HG02943 (cell line): ENCODE measurements at regions not wholly inside any gene's neighbourhood (a gene's known extent, or its start where the extent isn't known, plus 50 kb on each side); places are given as distances from the start of the nearest gene placed in this dataset.

Experiments
- ATAC-seq: cut with Tn5 transposase; IDR thresholded peaks from one replicate; pipeline ENCODE4 v1.9.1; 2021; ENCODE audit warnings: mild to moderate bottlenecking, low read depth, moderate library complexity; ENCODE audit not compliant: unreplicated experiment

DNA sequence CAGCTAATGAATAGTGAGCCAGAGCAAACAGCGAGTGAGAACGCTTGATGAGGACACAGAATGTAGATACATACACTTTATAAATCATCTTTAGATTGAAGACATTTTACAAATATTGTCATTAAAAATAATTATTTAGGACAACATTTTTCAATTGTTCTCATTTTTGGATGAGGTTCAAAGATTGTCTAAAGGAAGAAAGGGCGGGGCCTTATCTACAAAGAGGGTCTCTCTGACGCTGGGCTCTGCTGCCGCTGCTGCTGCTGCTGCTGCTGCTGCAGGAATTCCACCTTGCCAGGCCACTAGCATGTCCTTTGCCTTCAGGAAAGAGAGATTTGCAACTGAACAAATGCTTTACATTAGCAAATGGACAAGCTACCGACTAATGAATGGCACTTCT is 220.7 kb upstream of the TMEM161B start:
- no peak for ATAC-seq

DNA sequence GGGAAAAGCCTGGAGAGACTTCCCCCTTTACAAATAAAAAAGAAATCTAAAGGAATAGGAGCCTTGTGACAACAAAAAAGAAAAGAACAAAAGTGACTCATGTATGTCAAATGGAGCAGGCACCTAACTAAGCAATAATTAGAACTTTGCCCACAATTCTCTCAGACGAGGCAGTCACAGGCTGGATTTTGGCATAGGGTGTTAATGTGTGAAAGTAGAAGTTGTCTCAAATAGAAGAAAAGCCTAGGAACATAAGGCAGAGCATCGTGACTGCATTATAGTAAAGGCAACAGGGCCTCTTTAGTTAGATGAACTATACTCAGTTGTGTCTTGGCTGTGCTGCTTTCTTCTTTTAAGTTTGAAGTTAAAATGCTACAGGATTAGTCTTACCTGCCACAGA is 219.9 kb upstream of the TMEM161B start:
- no peak for ATAC-seq

GRCh38 chr5:88488130-88488529 is 219.5 kb upstream of the TMEM161B start:
- no peak for ATAC-seq

DNA sequence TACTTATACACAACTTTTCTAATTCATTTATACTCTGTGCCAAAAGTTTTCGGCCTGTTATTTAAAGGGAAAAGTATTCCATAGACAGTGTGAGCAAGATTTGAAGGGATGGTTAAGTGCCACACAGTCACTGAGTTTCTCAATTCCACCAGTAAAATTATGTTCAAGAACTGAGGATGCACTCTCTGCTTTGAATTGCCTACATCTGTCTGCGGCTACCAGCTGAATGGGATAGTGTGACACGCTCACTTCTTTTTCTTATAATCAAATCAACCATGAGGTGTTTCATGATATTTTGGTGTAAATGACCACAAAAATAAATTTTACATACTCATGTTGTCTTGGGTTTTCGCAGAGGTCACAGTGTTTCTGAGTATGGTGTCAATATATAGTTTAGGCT is 218.4 kb upstream of the TMEM161B start:
- no peak for ATAC-seq

DNA sequence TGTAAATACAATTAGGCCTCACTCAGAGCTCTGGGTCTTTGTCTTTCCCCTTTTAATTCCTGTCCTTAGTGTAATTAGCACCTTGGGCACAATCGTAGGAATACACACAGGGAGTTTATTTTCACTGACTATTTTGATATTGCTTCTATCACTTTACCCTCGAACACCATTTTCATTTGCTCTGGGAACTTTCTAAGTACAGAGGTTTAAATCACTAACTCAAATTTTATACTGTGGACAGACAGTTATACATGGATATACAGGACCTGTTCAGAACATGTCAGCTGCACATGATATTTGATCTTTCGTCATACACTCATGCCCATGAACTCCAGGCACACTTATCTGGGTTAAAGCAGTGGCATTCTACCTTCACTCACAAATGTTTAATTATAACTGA is 217.8 kb upstream of the TMEM161B start:
- no peak for ATAC-seq

- ATAC-seq, result no peak
These were observed 216.9 kb upstream of the TMEM161B start for GRCh38 chr5:88485531-88485930.

- no peak for ATAC-seq
These were observed 215.5 kb upstream of the TMEM161B start for GRCh38 chr5:88483964-88484672.

- ATAC-seq, result no peak
These were observed 212.3 kb upstream of the TMEM161B start for GRCh38 chr5:88480801-88481499.

DNA sequence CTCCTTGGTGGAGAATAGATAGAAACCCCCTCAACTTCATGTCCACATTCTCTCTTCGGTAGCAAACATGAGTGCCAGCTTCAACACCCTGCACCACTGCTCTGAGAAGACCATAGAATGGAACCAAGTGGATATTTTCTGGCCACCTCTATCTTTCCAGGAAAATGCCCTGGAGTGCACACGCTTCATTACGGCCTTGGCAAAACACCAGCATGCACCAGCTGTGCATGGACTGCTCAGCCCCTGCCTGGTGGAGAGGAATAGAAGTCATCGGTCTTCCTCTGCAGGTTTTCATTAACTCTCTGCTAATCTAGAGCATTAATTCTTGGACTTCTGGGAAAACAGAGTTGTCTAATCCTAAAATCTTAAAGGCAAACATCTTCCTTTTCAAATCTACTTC is 211.6 kb upstream of the TMEM161B start:
- no peak for ATAC-seq

- ATAC-seq, result no peak
These were observed 205.9 kb upstream of the TMEM161B start for GRCh38 chr5:88474574-88474973.

DNA sequence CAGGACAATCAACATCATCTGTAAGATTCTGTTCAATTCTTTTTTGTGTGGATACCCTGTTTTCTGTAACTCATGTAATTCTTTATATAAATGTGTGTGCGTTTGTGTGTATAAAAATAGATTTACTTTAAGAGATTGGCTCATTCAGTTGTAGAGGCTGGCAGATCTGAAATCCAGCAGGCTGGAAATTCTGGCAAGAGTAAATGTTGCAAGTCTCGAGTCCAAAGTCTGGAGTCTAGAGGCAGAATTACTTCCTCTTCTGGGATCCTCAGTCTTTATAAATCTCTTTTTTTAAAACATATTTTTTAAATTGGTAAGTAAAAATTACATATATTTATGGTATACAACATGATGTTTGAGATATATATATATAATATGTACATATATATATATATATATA is 202.1 kb upstream of the TMEM161B start:
- ATAC-seq, result no peak

DNA sequence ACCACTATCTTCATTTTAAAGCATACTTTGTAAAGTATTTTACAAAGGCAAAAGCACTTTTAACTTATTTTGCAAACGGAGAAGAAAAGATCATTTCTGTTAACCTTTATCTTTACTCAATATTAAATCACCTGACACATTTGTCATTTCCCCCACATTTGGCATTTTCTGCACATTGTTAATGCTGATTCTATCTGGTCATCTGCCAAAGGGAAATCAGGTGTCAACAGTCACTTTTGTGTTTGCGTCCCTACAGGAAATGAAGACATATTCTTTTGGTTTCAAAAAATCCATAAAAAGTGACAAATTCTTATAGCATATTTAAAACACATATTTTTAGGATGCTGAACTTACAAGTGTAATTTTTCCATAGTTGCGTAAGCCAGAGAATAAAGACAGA is 191.3 kb upstream of the TMEM161B start:
- ATAC-seq, result no peak

- ATAC-seq, result no peak
These were observed 184.2 kb upstream of the TMEM161B start for GRCh38 chr5:88452820-88453219.

GRCh38 chr5:88450239-88450638 is 181.6 kb upstream of the TMEM161B start:
- ATAC-seq, result no peak

DNA sequence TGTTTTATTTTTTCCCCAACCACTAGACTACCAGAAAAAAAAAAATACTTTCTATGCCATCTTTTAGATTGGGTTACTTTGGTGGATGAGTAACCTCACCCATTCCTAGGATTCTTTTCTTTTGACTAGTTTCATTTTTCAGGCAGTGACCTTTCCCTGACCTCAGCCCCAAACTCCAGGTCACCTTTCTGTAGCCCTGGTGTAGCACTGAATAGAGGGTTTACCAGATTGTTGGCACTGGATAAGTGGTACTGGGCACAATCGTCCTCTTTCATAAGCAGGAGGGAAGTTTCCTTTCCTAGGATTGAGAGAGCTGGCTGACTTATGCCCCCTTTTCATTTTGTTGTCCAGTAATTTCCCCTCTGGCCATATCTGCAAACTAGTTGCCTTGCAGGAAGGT is 169.4 kb upstream of the TMEM161B start:
- ATAC-seq, result no peak

GRCh38 chr5:88436290-88436689 is 167.6 kb upstream of the TMEM161B start:
- no peak for ATAC-seq

DNA sequence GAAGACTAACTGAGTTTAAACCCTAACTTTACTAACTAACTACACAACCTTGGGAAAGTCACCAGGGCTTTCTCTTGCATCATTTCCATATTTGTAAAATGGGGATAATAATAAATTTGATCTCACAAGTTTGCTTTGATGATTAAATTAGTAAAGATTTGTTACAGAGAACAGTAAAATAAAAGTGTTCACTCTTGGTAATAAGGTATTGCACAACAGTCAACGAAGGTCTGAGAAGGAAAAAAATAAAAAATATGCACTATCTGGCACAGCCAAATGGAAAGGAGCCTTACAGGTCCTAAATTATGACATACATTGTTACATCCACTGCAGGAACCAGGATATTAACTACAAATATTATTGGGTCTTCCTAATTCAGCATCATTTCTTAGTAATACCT is 160.0 kb upstream of the TMEM161B start:
- no peak for ATAC-seq

DNA sequence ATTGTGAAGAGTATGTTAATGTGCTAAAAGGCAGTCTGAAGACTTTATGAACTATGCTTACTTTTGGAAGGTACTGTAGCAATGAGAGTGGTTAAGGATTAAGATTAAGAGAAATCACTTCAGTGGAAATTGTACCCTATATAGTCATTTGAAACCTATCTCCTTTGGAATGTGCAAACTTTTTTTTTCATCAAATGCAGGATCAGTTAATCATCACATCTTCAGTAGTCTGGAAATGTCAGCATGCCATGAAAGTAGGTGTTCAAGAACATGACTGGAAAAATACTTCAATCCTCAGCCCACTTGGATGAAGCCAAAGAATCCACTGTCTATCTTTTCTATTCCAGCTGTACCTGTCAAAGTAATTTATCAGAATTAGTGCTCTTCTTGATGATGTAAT is 157.8 kb upstream of the TMEM161B start:
- ATAC-seq, result no peak

- no peak for ATAC-seq
These were observed 156.5 kb upstream of the TMEM161B start for GRCh38 chr5:88425124-88425523.

- no peak for ATAC-seq
These were observed 151.3 kb upstream of the TMEM161B start for GRCh38 chr5:88419931-88420330.

- ATAC-seq, result no peak
These were observed 138.7 kb upstream of the TMEM161B start for GRCh38 chr5:88407341-88407740.

GRCh38 chr5:88405783-88406182 is 137.1 kb upstream of the TMEM161B start:
- no peak for ATAC-seq
